Liver (tissue), 8 donors: ENCODE measurements at regions not wholly inside any gene's neighbourhood (a gene's known extent, or its start where the extent isn't known, plus 50 kb on each side); places are given as distances from the start of the nearest gene placed in this dataset.

Source experiments
- DNase-seq: peaks from one replicate; pipeline ENCODE4 v3.0.0-alpha.2; 2017; ENCODE audit warnings: low spot score
- H3K27ac ChIP-seq, 2 donors: one replicate each; pipeline ENCODE4 v1.7.0; 2013; ENCODE audit warnings: inconsistent platforms in 2 of 2, low read length in 2 of 2, control low read depth in 1 of 2, low read depth in 1 of 2, mild to moderate bottlenecking in 1 of 2
- H3K27me3 ChIP-seq, 4 donors: one replicate each; pipeline versions ENCODE4 v1.6.1 to v1.7.0; 2013; ENCODE audit warnings: low read length in 3 of 4, inconsistent platforms in 1 of 4, mild to moderate bottlenecking in 1 of 4, moderate library complexity in 1 of 4; ENCODE audit not compliant: control insufficient read depth in 4 of 4, insufficient read depth in 4 of 4
- H3K36me3 ChIP-seq, 4 donors: one replicate each; pipeline versions ENCODE4 v1.6.1 to v1.7.0; 2013; ENCODE audit warnings: low read length in 3 of 4, mild to moderate bottlenecking in 3 of 4, low read depth in 1 of 4, moderate library complexity in 1 of 4; ENCODE audit not compliant: control insufficient read depth in 4 of 4, insufficient read depth in 3 of 4
- H3K4me1 ChIP-seq, 4 donors: one replicate each; pipeline versions ENCODE4 v1.6.1 to v1.7.0; 2013; ENCODE audit warnings: low read length in 3 of 4, mild to moderate bottlenecking in 3 of 4, moderate library complexity in 1 of 4; ENCODE audit not compliant: control insufficient read depth in 4 of 4, insufficient read depth in 4 of 4
- H3K4me3 ChIP-seq, 3 donors: one replicate each; pipeline versions ENCODE4 v1.6.1 to v1.7.0; 2013; ENCODE audit warnings: low read length in 3 of 3, control low read depth in 1 of 3, low read depth in 1 of 3, mild to moderate bottlenecking in 1 of 3
- H3K9ac ChIP-seq, 2 donors: one replicate each; pipeline ENCODE4 v1.7.0; 2013; ENCODE audit warnings: low read length in 2 of 2, mild to moderate bottlenecking in 2 of 2, moderate library complexity in 2 of 2, control low read depth in 1 of 2, low read depth in 1 of 2
- H3K9me3 ChIP-seq, 4 donors: one replicate each; pipeline versions ENCODE4 v1.6.1 to v1.7.0; 2013; ENCODE audit warnings: low read length in 3 of 4; ENCODE audit not compliant: control insufficient read depth in 4 of 4
- CTCF ChIP-seq: fragments of 150-350 bp; IDR thresholded peaks from 2 replicates; pipeline ENCODE4 v1.5.1; 2017; ENCODE audit warnings: improper control_type of control experiment, low read depth, low read length; ENCODE audit not compliant: missing input control
- EGR1 ChIP-seq, 2 donors: IDR thresholded peaks; 2 replicates each; pipeline ENCODE4 v1.6.1; 2016 to 2018; ENCODE audit warnings: antibody characterized with exemption in 2 of 2, low read depth in 2 of 2
- FOXA1 ChIP-seq: IDR thresholded peaks from 2 replicates; pipeline ENCODE4 v1.6.1; 2016; ENCODE audit warnings: antibody characterized with exemption
- FOXA2 ChIP-seq: IDR thresholded peaks from 2 replicates; pipeline ENCODE4 v1.6.1; 2016; ENCODE audit warnings: antibody characterized with exemption
- GABPA ChIP-seq, 2 donors: IDR thresholded peaks in 1 of 2; conservative IDR thresholded peaks in 1 of 2; 2 replicates each; pipeline ENCODE4 v1.6.1; 2016; ENCODE audit warnings: antibody characterized with exemption in 2 of 2, mild to moderate bottlenecking in 1 of 2, moderate library complexity in 1 of 2
- HNF4A ChIP-seq, 2 donors: conservative IDR thresholded peaks; 2 replicates each; pipeline ENCODE4 v1.6.1; 2016; ENCODE audit warnings: antibody characterized with exemption in 2 of 2, mild to moderate bottlenecking in 2 of 2
- HNF4G ChIP-seq: IDR thresholded peaks from 2 replicates; pipeline ENCODE4 v1.6.1; 2016; ENCODE audit warnings: antibody characterized with exemption
- JUND ChIP-seq, 2 donors: IDR thresholded peaks; 2 replicates each; pipeline ENCODE4 v1.6.1; 2016; ENCODE audit warnings: antibody characterized with exemption in 2 of 2
- NR2F2 ChIP-seq: IDR thresholded peaks from 2 replicates; pipeline ENCODE4 v1.6.1; 2016; ENCODE audit warnings: antibody characterized with exemption
- RAD21 ChIP-seq, 2 donors: IDR thresholded peaks; 2 replicates each; pipeline ENCODE4 v1.6.1; 2016; ENCODE audit warnings: antibody characterized with exemption in 2 of 2, mild to moderate bottlenecking in 2 of 2
- RXRA ChIP-seq, 2 donors: IDR thresholded peaks; 2 replicates each; pipeline ENCODE4 v1.6.1; 2017 to 2018; ENCODE audit warnings: antibody characterized with exemption in 2 of 2, mild to moderate bottlenecking in 1 of 2
- SP1 ChIP-seq: IDR thresholded peaks from 2 replicates; pipeline ENCODE4 v1.6.1; 2018; ENCODE audit warnings: antibody characterized with exemption, mild to moderate bottlenecking
- TAF1 ChIP-seq: conservative IDR thresholded peaks from 2 replicates; pipeline ENCODE4 v1.6.1; 2016; ENCODE audit warnings: antibody characterized with exemption, mild to moderate bottlenecking
- YY1 ChIP-seq: IDR thresholded peaks from 2 replicates; pipeline ENCODE4 v1.6.1; 2016; ENCODE audit warnings: antibody characterized with exemption, mild to moderate bottlenecking
- ZBTB33 ChIP-seq: IDR thresholded peaks from 2 replicates; pipeline ENCODE4 v1.6.1; 2016; ENCODE audit warnings: antibody characterized with exemption
- WGBS: extraction: QIAGEN DNeasy Blood & Tissue Kit; methylation state at CpG from one replicate; pipeline ENCODE4 v1.1.7; 2013; 5-methylcytosine and 5-hydroxymethylcytosine counted together
- TF ChIP-seq, protein P1 (sequence below): IDR thresholded peaks from 2 replicates; pipeline ENCODE4 v1.6.1; 2016; ENCODE audit warnings: antibody characterized with exemption, mild to moderate bottlenecking
- donor health status: healthy.
- donor health status: healthy.
- donor health status: healthy.
- donor health status: healthy.
- donor health status: healthy.

DNA sequence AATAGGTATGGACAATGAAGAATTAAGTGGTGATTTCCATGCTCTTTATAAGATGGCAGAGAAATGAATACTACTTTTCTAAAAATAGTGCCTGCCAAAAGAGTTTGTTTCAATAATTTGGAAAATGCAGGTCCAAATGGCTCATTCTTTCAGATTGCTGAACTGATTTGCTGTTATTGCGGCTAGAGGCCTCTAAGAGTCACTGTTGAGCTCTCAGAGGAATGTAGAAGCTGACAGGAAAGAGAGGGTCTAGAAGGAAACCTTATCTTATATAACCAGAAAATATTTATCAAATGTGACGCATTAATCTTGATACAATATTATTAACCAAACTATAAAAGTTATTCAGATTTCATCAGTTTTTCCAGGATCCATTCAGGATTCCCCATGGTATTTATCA is 65.7 kb upstream of the PAGE1 start:
- Histone ChIP-seq H3K9me3 (no peaks in the 10 kb centered on the region), H3K27me3 (peaks cover 0 to 5% (median 0%) of the 10 kb centered on the region in 4 donors), H3K9ac (no peak overlapping the region), H3K36me3 (no peaks in the 10 kb centered on the region), H3K4me1 (no peaks in the 10 kb centered on the region), H3K27ac (no peak overlapping the region), H3K4me3 (no peak overlapping the region)
- WGBS: 6% methylated on average over 2 of the region's 2 CpGs
- TF ChIP-seq RAD21 (IDR thresholded peaks at IDR 0.05) (peak; percentile 59 to 72), YY1 (no peak), HNF4G (no peak), JUND (IDR thresholded peaks at IDR 0.05) (no peak), NR2F2 (no peak), ZBTB33 (no peak), FOXA1 (no peak), CTCF (peak; percentile 50), TAF1 (no peak), EGR1 (IDR thresholded peaks at IDR 0.05; ENCODE audit: low read depth in 2 of 2) (no peak)
- TF ChIP-seq, protein P1, sequence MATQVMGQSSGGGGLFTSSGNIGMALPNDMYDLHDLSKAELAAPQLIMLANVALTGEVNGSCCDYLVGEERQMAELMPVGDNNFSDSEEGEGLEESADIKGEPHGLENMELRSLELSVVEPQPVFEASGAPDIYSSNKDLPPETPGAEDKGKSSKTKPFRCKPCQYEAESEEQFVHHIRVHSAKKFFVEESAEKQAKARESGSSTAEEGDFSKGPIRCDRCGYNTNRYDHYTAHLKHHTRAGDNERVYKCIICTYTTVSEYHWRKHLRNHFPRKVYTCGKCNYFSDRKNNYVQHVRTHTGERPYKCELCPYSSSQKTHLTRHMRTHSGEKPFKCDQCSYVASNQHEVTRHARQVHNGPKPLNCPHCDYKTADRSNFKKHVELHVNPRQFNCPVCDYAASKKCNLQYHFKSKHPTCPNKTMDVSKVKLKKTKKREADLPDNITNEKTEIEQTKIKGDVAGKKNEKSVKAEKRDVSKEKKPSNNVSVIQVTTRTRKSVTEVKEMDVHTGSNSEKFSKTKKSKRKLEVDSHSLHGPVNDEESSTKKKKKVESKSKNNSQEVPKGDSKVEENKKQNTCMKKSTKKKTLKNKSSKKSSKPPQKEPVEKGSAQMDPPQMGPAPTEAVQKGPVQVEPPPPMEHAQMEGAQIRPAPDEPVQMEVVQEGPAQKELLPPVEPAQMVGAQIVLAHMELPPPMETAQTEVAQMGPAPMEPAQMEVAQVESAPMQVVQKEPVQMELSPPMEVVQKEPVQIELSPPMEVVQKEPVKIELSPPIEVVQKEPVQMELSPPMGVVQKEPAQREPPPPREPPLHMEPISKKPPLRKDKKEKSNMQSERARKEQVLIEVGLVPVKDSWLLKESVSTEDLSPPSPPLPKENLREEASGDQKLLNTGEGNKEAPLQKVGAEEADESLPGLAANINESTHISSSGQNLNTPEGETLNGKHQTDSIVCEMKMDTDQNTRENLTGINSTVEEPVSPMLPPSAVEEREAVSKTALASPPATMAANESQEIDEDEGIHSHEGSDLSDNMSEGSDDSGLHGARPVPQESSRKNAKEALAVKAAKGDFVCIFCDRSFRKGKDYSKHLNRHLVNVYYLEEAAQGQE: no peak
- no peak for DNase-seq

DNA sequence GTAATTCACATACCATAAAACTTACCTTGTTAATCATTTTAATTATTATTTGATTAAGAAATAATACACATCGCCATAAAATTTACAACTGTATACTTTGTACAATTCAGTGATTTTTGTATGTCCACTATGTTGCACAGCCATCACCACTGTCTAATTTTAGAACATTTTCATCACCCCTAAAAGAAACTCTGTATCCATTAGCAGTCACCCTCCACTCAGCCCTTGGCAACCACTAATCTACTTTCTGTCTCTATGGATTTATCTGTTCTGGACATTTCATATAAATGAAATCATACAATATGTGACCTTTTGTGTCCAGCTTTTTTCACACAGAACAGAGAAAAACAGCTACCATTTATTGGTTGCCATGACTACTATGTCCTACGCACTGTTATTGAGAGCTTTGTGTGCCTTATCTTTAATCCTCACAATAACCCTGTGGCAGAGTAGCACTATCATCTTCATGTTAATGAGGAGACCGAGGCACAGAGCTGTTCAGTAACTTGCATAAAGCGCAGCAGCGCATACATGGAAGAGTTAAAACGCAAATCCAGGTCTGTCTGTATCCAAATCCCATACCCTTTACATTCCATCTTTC is 64.6 kb upstream of the PAGE1 start:
- no peak overlapping the region for H3K27ac ChIP-seq
- peaks cover 0 to 8% (median 0%) of the 10 kb centered on the region in 4 donors for H3K27me3 ChIP-seq
- no peaks in the 10 kb centered on the region for H3K36me3 ChIP-seq
- no peak overlapping the region for H3K9ac ChIP-seq
- H3K4me1 ChIP-seq: no peaks in the 10 kb centered on the region
- 79% methylated on average over 6 of the region's 6 CpGs for WGBS
- H3K9me3 ChIP-seq: no peaks in the 10 kb centered on the region
- H3K4me3 ChIP-seq: no peak overlapping the region
- no peak for DNase-seq
- TF ChIP-seq HNF4A (conservative IDR thresholded peaks at IDR 0.05): no peak
- no peak for TF ChIP-seq YY1
- no peak for TF ChIP-seq EGR1 (IDR thresholded peaks at IDR 0.05; ENCODE audit: low read depth in 2 of 2)
- TF ChIP-seq GABPA (IDR thresholded peaks at IDR 0.05 in 1 of 2, conservative IDR thresholded peaks at IDR 0.05 in 1 of 2): no peak
- TF ChIP-seq SP1: no peak
- TF ChIP-seq CTCF: no peak
- no peak for TF ChIP-seq FOXA2
- TF ChIP-seq ZBTB33: no peak
- TF ChIP-seq JUND (IDR thresholded peaks at IDR 0.05): no peak
- no peak for TF ChIP-seq RXRA (IDR thresholded peaks at IDR 0.05)
- no peak for TF ChIP-seq FOXA1
- TF ChIP-seq HNF4G: no peak
- no peak for TF ChIP-seq TAF1
- no peak for TF ChIP-seq NR2F2
